Mesenchymal stem cell (in vitro differentiated cells and primary cell): ENCODE measurements at regions not wholly inside any gene's neighbourhood (a gene's known extent, or its start where the extent isn't known, plus 50 kb on each side); places are given as distances from the start of the nearest gene placed in this dataset.

ENCODE experiments used
- DNase-seq: peaks from one replicate; pipeline ENCODE4 v3.0.0-alpha.2; 2013
- H2AFZ ChIP-seq: one replicate; pipeline ENCODE4 v1.6.1; 2013; ENCODE audit warnings: low read depth, mild to moderate bottlenecking, control low read depth, inconsistent platforms, low read length, moderate library complexity
- H2AK5ac ChIP-seq: 2 replicates; pipeline ENCODE4 v1.6.1; 2013; ENCODE audit warnings: low read length, moderate library complexity, mild to moderate bottlenecking, inconsistent platforms; ENCODE audit not compliant: severe bottlenecking
- H2BK120ac ChIP-seq: one replicate; pipeline ENCODE4 v1.6.1; 2013; ENCODE audit warnings: low read depth, mild to moderate bottlenecking, inconsistent platforms, low read length, moderate library complexity
- H2BK12ac ChIP-seq, 2 experiments: one replicate each; pipeline ENCODE4 v1.6.1; 2013; ENCODE audit warnings: inconsistent platforms in 2 of 2, low read length in 2 of 2, mild to moderate bottlenecking in 2 of 2, moderate library complexity in 2 of 2, control low read depth in 1 of 2
- H2BK15ac ChIP-seq: one replicate; pipeline ENCODE4 v1.6.1; 2013; ENCODE audit warnings: mild to moderate bottlenecking, low read depth, inconsistent platforms; ENCODE audit not compliant: poor library complexity, severe bottlenecking
- H2BK5ac ChIP-seq: 2 replicates; pipeline ENCODE4 v1.6.1; 2013; ENCODE audit warnings: low read depth, mild to moderate bottlenecking, low read length, control low read depth, inconsistent platforms; ENCODE audit not compliant: poor library complexity, severe bottlenecking
- H3K14ac ChIP-seq, 2 experiments: one replicate each; pipeline ENCODE4 v1.6.1; 2013; ENCODE audit warnings: inconsistent platforms in 2 of 2, low read length in 2 of 2, control low read depth in 1 of 2, mild to moderate bottlenecking in 1 of 2, moderate library complexity in 1 of 2
- H3K18ac ChIP-seq, 2 experiments: one replicate each; pipeline ENCODE4 v1.6.1; 2013; ENCODE audit warnings: inconsistent platforms in 2 of 2, low read length in 2 of 2, control low read depth in 1 of 2, low read depth in 1 of 2, mild to moderate bottlenecking in 1 of 2
- H3K23ac ChIP-seq, 2 experiments: one replicate each; pipeline ENCODE4 v1.6.1; 2013; ENCODE audit warnings: inconsistent platforms in 2 of 2, low read length in 2 of 2, mild to moderate bottlenecking in 2 of 2, moderate library complexity in 2 of 2, control low read depth in 1 of 2
- H3K27ac ChIP-seq: 2 replicates; pipeline ENCODE4 v1.5.1; 2013; ENCODE audit warnings: mild to moderate bottlenecking, moderate library complexity, low read length, control low read depth, inconsistent platforms; ENCODE audit not compliant: poor library complexity, severe bottlenecking
- H3K27me3 ChIP-seq, 2 experiments: 2 replicates each; pipeline versions ENCODE4 v1.6.1 to v1.7.0; 2013; ENCODE audit warnings: low read length in 2 of 2, mild to moderate bottlenecking in 2 of 2, moderate library complexity in 2 of 2, control low read depth in 1 of 2, inconsistent platforms in 1 of 2; ENCODE audit not compliant: control insufficient read depth in 1 of 2, insufficient read depth in 1 of 2
- H3K36me3 ChIP-seq, 2 experiments: 2 replicates each; pipeline versions ENCODE4 v1.6.1 to v1.7.0; 2013; ENCODE audit warnings: low read length in 2 of 2, control low read depth in 1 of 2, inconsistent platforms in 1 of 2, low read depth in 1 of 2, mild to moderate bottlenecking in 1 of 2; ENCODE audit not compliant: insufficient read depth in 2 of 2, control insufficient read depth in 1 of 2
- H3K4ac ChIP-seq, 2 experiments: one replicate each; pipeline ENCODE4 v1.6.1; 2013; ENCODE audit warnings: inconsistent platforms in 2 of 2, low read length in 2 of 2, mild to moderate bottlenecking in 2 of 2, moderate library complexity in 2 of 2, control low read depth in 1 of 2, low read depth in 1 of 2
- H3K4me1 ChIP-seq: 2 replicates; pipeline ENCODE4 v1.6.1; 2013; ENCODE audit warnings: low read depth, low read length, control low read depth; ENCODE audit not compliant: control insufficient read depth, insufficient read depth
- H3K4me2 ChIP-seq: 2 replicates; pipeline ENCODE4 v1.6.1; 2013; ENCODE audit warnings: low read length, mild to moderate bottlenecking, inconsistent platforms; ENCODE audit not compliant: poor library complexity, severe bottlenecking
- H3K4me3 ChIP-seq, 2 experiments: 2 replicates each; pipeline versions ENCODE4 v1.5.1 to v1.7.0; 2013; ENCODE audit warnings: low read length in 2 of 2, mild to moderate bottlenecking in 2 of 2, control low read depth in 1 of 2, low read depth in 1 of 2; ENCODE audit not compliant: insufficient read depth in 1 of 2
- H3K79me1 ChIP-seq: replicated peaks from 2 replicates; pipeline ENCODE4 v1.6.1; 2013; ENCODE audit warnings: mild to moderate bottlenecking, control low read depth, low read length, inconsistent platforms; ENCODE audit not compliant: poor library complexity, severe bottlenecking
- H3K9ac ChIP-seq: 2 replicates; pipeline ENCODE4 v1.7.0; 2013; ENCODE audit warnings: mild to moderate bottlenecking, low read length, moderate library complexity
- H3K9me3 ChIP-seq: 2 replicates; pipeline ENCODE4 v1.7.0; 2013; ENCODE audit warnings: mild to moderate bottlenecking, low read length; ENCODE audit not compliant: control insufficient read depth
- H4K8ac ChIP-seq: one replicate; pipeline ENCODE4 v1.6.1; 2013; ENCODE audit warnings: inconsistent platforms, mild to moderate bottlenecking, low read length, moderate library complexity
- H4K91ac ChIP-seq: one replicate; pipeline ENCODE4 v1.6.1; 2013; ENCODE audit warnings: mild to moderate bottlenecking, low read length, inconsistent platforms
- WGBS: methylation state at CpG from one replicate; pipeline ENCODE4 v1.1.7; 2013; ENCODE audit warnings: mixed read lengths; 5-methylcytosine and 5-hydroxymethylcytosine counted together

- no peak for DNase-seq
- Histone ChIP-seq H3K9me3 (no peaks in the 10 kb centered on the region), H3K9ac (no peak overlapping the region), H4K8ac (no peak overlapping the region), H3K14ac (no peak overlapping the region), H2BK120ac (no peak overlapping the region), H3K4me1 (no peaks in the 10 kb centered on the region), H3K27ac (no peak overlapping the region), H4K91ac (no peak overlapping the region), H2BK15ac (no peak overlapping the region), H3K4me2 (no peak overlapping the region), H3K4me3 (no peak overlapping the region), H3K27me3 (no peaks in the 10 kb centered on the region), H3K36me3 (no peaks in the 10 kb centered on the region), H3K4ac (no peak overlapping the region), H2AFZ (no peak overlapping the region), H2BK12ac (no peak overlapping the region), H2BK5ac (no peak overlapping the region), H3K79me1 (no peaks in the 10 kb centered on the region), H2AK5ac (no peak overlapping the region), H3K18ac (no peak overlapping the region), H3K23ac (no peak overlapping the region)
- no CpG with 5 or more reads among the region's 1 CpG for WGBS
These were observed 197.4 kb upstream of the RORA start for GRCh38 chr15:61426466-61426865.

GRCh38 chr15:61425934-61426333, 196.8 kb upstream of the RORA start:
- Histone ChIP-seq H3K4me3 (no peak overlapping the region), H3K27ac (no peak overlapping the region), H2AK5ac (no peak overlapping the region), H3K14ac (no peak overlapping the region), H3K36me3 (no peaks in the 10 kb centered on the region), H2BK12ac (no peak overlapping the region), H3K27me3 (no peaks in the 10 kb centered on the region), H3K4me2 (no peak overlapping the region), H2AFZ (no peak overlapping the region), H3K18ac (no peak overlapping the region), H4K91ac (no peak overlapping the region), H3K4ac (no peak overlapping the region), H3K23ac (no peak overlapping the region), H3K9ac (no peak overlapping the region), H3K4me1 (no peaks in the 10 kb centered on the region), H3K9me3 (no peaks in the 10 kb centered on the region), H2BK15ac (no peak overlapping the region), H2BK120ac (no peak overlapping the region), H4K8ac (no peak overlapping the region), H3K79me1 (no peaks in the 10 kb centered on the region), H2BK5ac (no peak overlapping the region)
- WGBS = 100% methylated on average over 1 of the region's 1 CpG
- DNase-seq = no peak

- no peak for DNase-seq
- no CpG with 5 or more reads among the region's 4 CpGs for WGBS
- H3K23ac ChIP-seq = no peak overlapping the region
- H4K91ac ChIP-seq = no peak overlapping the region
- no peak overlapping the region for H3K27ac ChIP-seq
- no peak overlapping the region for H3K4me2 ChIP-seq
- H2BK5ac ChIP-seq = no peak overlapping the region
- H4K8ac ChIP-seq = no peak overlapping the region
- H3K27me3 ChIP-seq = no peaks in the 10 kb centered on the region
- H2BK15ac ChIP-seq = no peak overlapping the region
- H3K4me1 ChIP-seq = no peaks in the 10 kb centered on the region
- H3K4ac ChIP-seq = no peak overlapping the region
- no peaks in the 10 kb centered on the region for H3K9me3 ChIP-seq
- H3K14ac ChIP-seq = no peak overlapping the region
- H2AFZ ChIP-seq = no peak overlapping the region
- no peak overlapping the region for H3K9ac ChIP-seq
- H3K79me1 ChIP-seq = no peaks in the 10 kb centered on the region
- H2AK5ac ChIP-seq = no peak overlapping the region
- no peak overlapping the region for H2BK120ac ChIP-seq
- H3K36me3 ChIP-seq = no peaks in the 10 kb centered on the region
- no peak overlapping the region for H3K4me3 ChIP-seq
- H3K18ac ChIP-seq = no peak overlapping the region
- no peak overlapping the region for H2BK12ac ChIP-seq
These were observed 193.7 kb upstream of the RORA start for GRCh38 chr15:61422773-61423172.

GRCh38 chr15:61421938-61422337, 192.8 kb upstream of the RORA start:
- Histone ChIP-seq H4K8ac (no peak overlapping the region), H2BK12ac (no peak overlapping the region), H3K9me3 (no peaks in the 10 kb centered on the region), H3K4me3 (no peak overlapping the region), H3K9ac (no peak overlapping the region), H2AK5ac (no peak overlapping the region), H2BK120ac (no peak overlapping the region), H3K4ac (no peak overlapping the region), H3K4me2 (no peak overlapping the region), H3K14ac (no peak overlapping the region), H2AFZ (no peak overlapping the region), H3K27me3 (no peaks in the 10 kb centered on the region), H2BK15ac (no peak overlapping the region), H3K18ac (no peak overlapping the region), H3K36me3 (no peaks in the 10 kb centered on the region), H4K91ac (no peak overlapping the region), H3K79me1 (no peaks in the 10 kb centered on the region), H3K23ac (no peak overlapping the region), H3K4me1 (no peaks in the 10 kb centered on the region), H3K27ac (no peak overlapping the region), H2BK5ac (no peak overlapping the region)
- DNase-seq = no peak
- WGBS = no CpG with 5 or more reads among the region's 1 CpG
